Mesendoderm (in vitro differentiated cells): ENCODE measurements at regions not wholly inside any gene's neighbourhood (a gene's known extent, or its start where the extent isn't known, plus 50 kb on each side); places are given as distances from the start of the nearest gene placed in this dataset.
"Not testable (repeated sequence)": the region's sequence is repeated elsewhere in the genome, so short reads cannot be mapped to it uniquely, and the experiment has no call there.

ENCODE experiments used
- DNase-seq: peaks from one replicate; pipeline ENCODE4 v3.0.0; 2013
- H2AK5ac ChIP-seq: 2 replicates; pipeline ENCODE4 v1.6.1; 2013; ENCODE audit warnings: low read length, inconsistent platforms
- H2BK120ac ChIP-seq: 2 replicates; pipeline ENCODE4 v1.6.1; 2013; ENCODE audit warnings: low read depth, mild to moderate bottlenecking, low read length, moderate library complexity, mixed read lengths
- H2BK15ac ChIP-seq: replicated peaks from 2 replicates; pipeline ENCODE4 v1.6.1; 2013; ENCODE audit warnings: low read depth, mild to moderate bottlenecking, moderate library complexity
- H2BK5ac ChIP-seq: 2 replicates; pipeline ENCODE4 v1.6.1; 2013; ENCODE audit warnings: low read length, inconsistent platforms
- H3K18ac ChIP-seq: 2 replicates; pipeline ENCODE4 v1.6.1; 2013; ENCODE audit warnings: mild to moderate bottlenecking, low read length, mixed read lengths
- H3K23ac ChIP-seq: one replicate; pipeline ENCODE4 v1.6.1; 2013; ENCODE audit warnings: low read length
- H3K27ac ChIP-seq: 2 replicates; pipeline ENCODE4 v1.5.1; 2013; ENCODE audit warnings: low read depth, mild to moderate bottlenecking, inconsistent platforms, low read length, moderate library complexity
- H3K27me3 ChIP-seq: 2 replicates; pipeline ENCODE4 v1.6.1; 2013; ENCODE audit warnings: low read length, control low read depth, mild to moderate bottlenecking, inconsistent platforms; ENCODE audit not compliant: insufficient read depth, poor library complexity
- H3K36me3 ChIP-seq: 2 replicates; pipeline ENCODE4 v1.6.1; 2013; ENCODE audit warnings: low read length, inconsistent platforms; ENCODE audit not compliant: control insufficient read depth, insufficient read depth
- H3K4ac ChIP-seq: one replicate; pipeline ENCODE4 v1.6.1; 2013; ENCODE audit warnings: low read depth, mild to moderate bottlenecking, low read length, moderate library complexity
- H3K4me1 ChIP-seq: 2 replicates; pipeline ENCODE4 v1.6.1; 2013; ENCODE audit warnings: low read depth, low read length, inconsistent platforms; ENCODE audit not compliant: control insufficient read depth
- H3K4me2 ChIP-seq: 2 replicates; pipeline ENCODE4 v1.6.1; 2013; ENCODE audit warnings: low read length
- H3K4me3 ChIP-seq: 2 replicates; pipeline ENCODE4 v1.5.1; 2013; ENCODE audit warnings: mild to moderate bottlenecking, low read length
- H3K56ac ChIP-seq: one replicate; pipeline ENCODE4 v1.6.1; 2013; ENCODE audit warnings: low read length
- H3K79me1 ChIP-seq: 2 replicates; pipeline ENCODE4 v1.6.1; 2013; ENCODE audit warnings: low read length, inconsistent platforms
- H3K79me2 ChIP-seq: 2 replicates; pipeline ENCODE4 v1.6.1; 2013; ENCODE audit warnings: mild to moderate bottlenecking, low read length; ENCODE audit not compliant: control insufficient read depth, insufficient read depth
- H3K9ac ChIP-seq: 2 replicates; pipeline ENCODE4 v1.6.1; 2013; ENCODE audit warnings: low read length, inconsistent platforms
- H4K5ac ChIP-seq: one replicate; pipeline ENCODE4 v1.6.1; 2013; ENCODE audit warnings: low read length
- H4K8ac ChIP-seq: one replicate; pipeline ENCODE4 v1.6.1; 2013; ENCODE audit warnings: low read depth, mild to moderate bottlenecking, control low read depth, low read length, moderate library complexity
- WGBS: extraction: QIAGEN DNeasy Blood & Tissue Kit; methylation state at CpG from one replicate; pipeline ENCODE4 v1.1.7; 2013; ENCODE audit warnings: low lambda C conversion rate, missing lambda C conversion rate; ENCODE audit not compliant: insufficient coverage; ENCODE audit errors: extremely low coverage; 5-methylcytosine and 5-hydroxymethylcytosine counted together

DNA sequence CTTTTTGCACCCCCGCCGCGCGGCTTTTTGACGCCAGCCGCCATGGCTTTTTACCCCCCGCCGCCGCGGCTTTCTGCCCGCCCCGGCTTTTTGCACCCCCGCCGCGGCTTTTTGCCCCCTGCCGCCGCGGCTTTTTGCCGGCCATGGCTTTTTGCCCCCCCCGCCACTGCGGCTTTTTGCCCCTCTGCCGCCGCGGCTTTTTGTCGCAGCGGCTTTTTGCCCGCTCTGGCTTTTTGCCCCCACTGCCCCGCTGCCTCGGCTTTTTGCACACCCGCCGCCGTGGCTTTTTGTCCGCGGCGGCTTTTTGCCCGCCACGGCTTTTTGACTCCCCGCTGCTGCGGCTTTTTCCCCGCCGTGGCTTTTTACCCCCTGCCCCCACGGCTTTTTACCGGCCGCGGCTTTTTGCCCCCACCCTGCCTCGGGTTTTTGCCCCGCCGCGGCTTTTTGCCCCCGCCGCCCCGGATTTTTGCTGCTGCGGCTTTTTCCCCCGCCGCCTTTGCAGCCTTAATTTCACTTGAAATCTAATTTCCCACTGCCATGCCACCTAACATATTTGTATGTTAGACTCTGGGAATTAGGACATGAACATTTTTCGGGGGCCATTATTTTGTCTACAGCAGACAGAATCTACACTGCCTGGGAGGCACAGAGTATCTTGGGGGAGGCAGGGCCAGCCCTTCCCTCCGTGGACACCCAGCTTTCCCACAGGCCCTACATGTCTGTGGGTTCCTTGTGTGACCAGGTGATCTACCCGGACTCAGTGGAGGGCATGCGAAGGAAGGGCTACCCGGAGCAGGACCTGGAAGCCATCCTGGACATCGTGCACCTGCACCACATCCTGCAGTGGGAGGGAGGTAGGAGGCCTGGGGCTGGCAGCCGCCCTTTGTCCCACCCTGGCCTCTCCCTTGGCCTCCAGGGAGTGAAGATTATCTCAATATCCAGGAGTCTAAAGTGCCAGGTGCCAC, 3031.0 kb upstream of the TEKT4 start:
- Histone ChIP-seq H3K4me1 (no peaks in the 10 kb centered on the region), H2BK120ac (no peak overlapping the region), H3K56ac (no peak overlapping the region), H3K18ac (no peak overlapping the region), H3K27ac (no peak overlapping the region), H3K4me2 (no peak overlapping the region), H3K4ac (no peak overlapping the region), H3K27me3 (no peaks in the 10 kb centered on the region), H2BK5ac (no peak overlapping the region), H3K79me1 (no peaks in the 10 kb centered on the region), H3K4me3 (no peak overlapping the region), H3K36me3 (no peaks in the 10 kb centered on the region), H2AK5ac (no peak overlapping the region), H4K8ac (no peak overlapping the region), H3K79me2 (no peaks in the 10 kb centered on the region), H4K5ac (no peak overlapping the region), H3K23ac (no peak overlapping the region), H2BK15ac (no peak overlapping the region), H3K9ac (no peak overlapping the region)
- WGBS = no CpG with 5 or more reads among the region's 62 CpGs
- no peak for DNase-seq

DNA sequence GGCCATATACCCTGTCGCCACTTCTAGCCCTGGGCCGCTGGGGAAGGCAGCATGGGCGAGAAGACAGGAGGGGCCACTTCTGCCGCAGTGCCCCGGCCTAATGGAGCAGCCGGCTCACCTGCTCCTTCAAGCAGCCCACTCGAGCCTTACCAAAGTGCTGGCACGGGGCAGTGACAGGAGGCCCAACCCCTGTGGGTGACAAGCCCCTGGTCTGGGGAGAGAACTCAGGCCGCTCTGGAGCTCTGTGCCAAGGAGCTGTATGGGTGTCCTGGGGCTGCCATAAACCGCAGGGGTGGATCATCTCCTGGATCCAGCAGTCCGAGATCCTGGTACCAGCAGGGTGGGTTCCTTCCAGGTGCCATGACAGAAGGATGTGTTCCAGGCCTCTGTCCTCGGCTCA, 3029.0 kb upstream of the TEKT4 start:
- not testable (repeated sequence) for DNase-seq, H4K5ac ChIP-seq
- WGBS = no CpG with 5 or more reads among the region's 12 CpGs

DNA sequence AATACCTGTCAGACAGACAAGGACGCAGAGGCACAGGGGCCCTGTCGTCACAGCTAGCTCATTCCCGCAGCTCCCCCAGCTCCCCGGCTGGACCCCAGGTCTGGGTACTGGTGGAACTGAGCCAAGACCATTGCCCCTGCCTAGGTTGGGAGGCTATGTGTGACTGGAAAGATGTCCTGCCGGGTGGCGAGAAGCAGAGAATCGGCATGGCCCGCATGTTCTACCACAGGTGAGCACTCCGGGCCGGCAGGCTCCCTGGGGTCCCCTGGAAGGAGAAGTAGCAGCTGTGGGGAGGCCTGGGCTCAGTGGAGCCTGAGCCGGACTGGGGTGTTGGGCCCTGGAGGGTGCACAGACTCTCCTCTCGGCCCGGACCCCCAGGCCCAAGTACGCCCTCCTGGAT, 3028.3 kb upstream of the TEKT4 start:
- not testable (repeated sequence) for H2BK120ac ChIP-seq, H3K27ac ChIP-seq, H2AK5ac ChIP-seq, H4K8ac ChIP-seq, DNase-seq, H3K56ac ChIP-seq, H3K4me3 ChIP-seq, H4K5ac ChIP-seq, H3K4me2 ChIP-seq, H3K36me3 ChIP-seq, H3K23ac ChIP-seq, H3K4ac ChIP-seq, H3K18ac ChIP-seq, H3K27me3 ChIP-seq, H2BK15ac ChIP-seq, H3K79me2 ChIP-seq, H3K79me1 ChIP-seq, H3K4me1 ChIP-seq, H3K9ac ChIP-seq, H2BK5ac ChIP-seq
- no CpG with 5 or more reads among the region's 14 CpGs for WGBS

More for the DNA sequence above, 3029.0 kb upstream of the TEKT4 start:
- H3K4ac ChIP-seq, H2BK120ac ChIP-seq, H2BK5ac ChIP-seq, H3K79me1 ChIP-seq, H2BK15ac ChIP-seq, H3K18ac ChIP-seq, H3K56ac ChIP-seq, H3K4me2 ChIP-seq, H3K27ac ChIP-seq, H3K36me3 ChIP-seq, H3K4me1 ChIP-seq, H3K23ac ChIP-seq, H3K9ac ChIP-seq, H3K4me3 ChIP-seq, H3K79me2 ChIP-seq, H4K8ac ChIP-seq, H3K27me3 ChIP-seq, H2AK5ac ChIP-seq: not testable (repeated sequence)

GRCh38 chr2:91843723-91844450, 3027.3 kb upstream of the TEKT4 start:
- not testable (repeated sequence) for H2BK15ac ChIP-seq, H2BK5ac ChIP-seq, H3K18ac ChIP-seq, H3K56ac ChIP-seq, H3K4me1 ChIP-seq, H3K4ac ChIP-seq, H3K27me3 ChIP-seq, H3K79me1 ChIP-seq, H3K27ac ChIP-seq, DNase-seq, H2BK120ac ChIP-seq, H3K79me2 ChIP-seq, H3K4me2 ChIP-seq, H4K8ac ChIP-seq, H4K5ac ChIP-seq, H2AK5ac ChIP-seq, H3K36me3 ChIP-seq, H3K9ac ChIP-seq, H3K23ac ChIP-seq, H3K4me3 ChIP-seq
- no CpG with 5 or more reads among the region's 39 CpGs for WGBS

GRCh38 chr2:91844451-91844825, 3026.8 kb upstream of the TEKT4 start:
- H3K23ac ChIP-seq, H2AK5ac ChIP-seq, H3K27ac ChIP-seq, H3K4ac ChIP-seq, H2BK120ac ChIP-seq, H3K36me3 ChIP-seq, H3K4me2 ChIP-seq, H4K5ac ChIP-seq, H4K8ac ChIP-seq, DNase-seq, H3K4me3 ChIP-seq, H3K79me1 ChIP-seq, H3K9ac ChIP-seq, H2BK15ac ChIP-seq, H3K27me3 ChIP-seq, H3K4me1 ChIP-seq, H3K18ac ChIP-seq, H3K79me2 ChIP-seq, H3K56ac ChIP-seq, H2BK5ac ChIP-seq: not testable (repeated sequence)
- WGBS = no CpG with 5 or more reads among the region's 17 CpGs
